ENCODE measurements at regions not wholly inside any gene's neighbourhood (a gene's known extent, or its start where the extent isn't known, plus 50 kb on each side); places are given as distances from the start of the nearest gene placed in this dataset.
A peak's percentile ranks its signal among the peaks of the same experiment; 100 is the strongest.

- Histone ChIP-seq H3K27ac (no peak overlapping the region), H3K27me3 (peaks cover 7% of the 10 kb centered on the region), H3K36me3 (no peaks in the 10 kb centered on the region), H3K9me3 (ENCODE audit: low read depth) (no peaks in the 10 kb centered on the region), H3K4me1 (ENCODE audit: low read depth) (peaks cover 5% of the 10 kb centered on the region), H3K4me3 (no peak overlapping the region)
- no peak for TF ChIP-seq CTCF (IDR thresholded peaks at IDR 0.05; ENCODE audit: low read depth, low read length)
- no peak for DNase-seq (ENCODE audit: low read depth in 1 of 2, low spot score in 1 of 2)
These were observed 345.7 kb downstream of the GATA3 start for GRCh38 chr10:8400151-8400550.

GRCh38 chr10:8400892-8401291, 346.4 kb downstream of the GATA3 start:
- Histone ChIP-seq H3K9me3 (ENCODE audit: low read depth) (no peaks in the 10 kb centered on the region), H3K27ac (no peak overlapping the region), H3K4me1 (ENCODE audit: low read depth) (peaks cover 5% of the 10 kb centered on the region), H3K27me3 (peaks cover 7% of the 10 kb centered on the region), H3K4me3 (no peak overlapping the region), H3K36me3 (no peaks in the 10 kb centered on the region)
- no peak for DNase-seq (ENCODE audit: low read depth in 1 of 2, low spot score in 1 of 2)
- no peak for TF ChIP-seq CTCF (IDR thresholded peaks at IDR 0.05; ENCODE audit: low read depth, low read length)

GRCh38 chr10:8401531-8401930, 347.0 kb downstream of the GATA3 start:
- no peak for DNase-seq (ENCODE audit: low read depth in 1 of 2, low spot score in 1 of 2)
- Histone ChIP-seq H3K9me3 (ENCODE audit: low read depth) (no peaks in the 10 kb centered on the region), H3K27ac (no peak overlapping the region), H3K4me3 (no peak overlapping the region), H3K4me1 (ENCODE audit: low read depth) (peaks cover 5% of the 10 kb centered on the region), H3K36me3 (no peaks in the 10 kb centered on the region), H3K27me3 (peaks cover 7% of the 10 kb centered on the region)
- no peak for TF ChIP-seq CTCF (IDR thresholded peaks at IDR 0.05; ENCODE audit: low read depth, low read length)

GRCh38 chr10:8402576-8402975, 348.1 kb downstream of the GATA3 start:
- H3K36me3 ChIP-seq, result no peaks in the 10 kb centered on the region
- no peak overlapping the region for H3K4me3 ChIP-seq
- no peak overlapping the region for H3K27ac ChIP-seq
- no peak for TF ChIP-seq CTCF (IDR thresholded peaks at IDR 0.05; ENCODE audit: low read depth, low read length)
- no peaks in the 10 kb centered on the region for H3K9me3 ChIP-seq (ENCODE audit: low read depth)
- H3K27me3 ChIP-seq, result peaks cover 7% of the 10 kb centered on the region
- peaks cover 5% of the 10 kb centered on the region for H3K4me1 ChIP-seq (ENCODE audit: low read depth)
- DNase-seq (ENCODE audit: low read depth in 1 of 2, low spot score in 1 of 2), result peak in 1 of 2 donors; percentile 48

- TF ChIP-seq CTCF (IDR thresholded peaks at IDR 0.05; ENCODE audit: low read depth, low read length), result no peak
- peaks cover 5% of the 10 kb centered on the region for H3K4me1 ChIP-seq (ENCODE audit: low read depth)
- H3K36me3 ChIP-seq, result no peaks in the 10 kb centered on the region
- no peak overlapping the region for H3K27ac ChIP-seq
- peak in 1 of 2 donors; percentile 15 for DNase-seq (ENCODE audit: low read depth in 1 of 2, low spot score in 1 of 2)
- no peak overlapping the region for H3K4me3 ChIP-seq
- no peaks in the 10 kb centered on the region for H3K9me3 ChIP-seq (ENCODE audit: low read depth)
- H3K27me3 ChIP-seq, result peaks cover 7% of the 10 kb centered on the region
These were observed 349.4 kb downstream of the GATA3 start for GRCh38 chr10:8403711-8404371.
